SU-DHL-6 (cell line): ENCODE measurements at regions not wholly inside any gene's neighbourhood (a gene's known extent, or its start where the extent isn't known, plus 50 kb on each side); places are given as distances from the start of the nearest gene placed in this dataset.

Experiments used
- H2AFZ ChIP-seq: fragments of 200-600 bp; sonication (generic); 2 replicates; pipeline ENCODE4 v1.6.1; 2014; ENCODE audit warnings: low read depth, mild to moderate bottlenecking, moderate library complexity, mixed read lengths, antibody characterized with exemption, low read length; ENCODE audit not compliant: severe bottlenecking
- H3F3A ChIP-seq: fragments of 200-600 bp; shearing (Covaris generic); 2 replicates; pipeline ENCODE4 v1.6.0; 2016; ENCODE audit warnings: antibody characterized with exemption, mild to moderate bottlenecking; ENCODE audit not compliant: insufficient read depth
- H3K27ac ChIP-seq: fragments of 200-600 bp; sonication (generic); 2 replicates; pipeline ENCODE4 v1.5.1; 2016; ENCODE audit warnings: low read depth, mild to moderate bottlenecking, low read length, moderate library complexity, mixed read lengths
- H3K27me3 ChIP-seq: fragments of 200-600 bp; sonication (generic), shearing (Covaris generic); 2 replicates; pipeline ENCODE4 v1.6.0; 2014; ENCODE audit warnings: mild to moderate bottlenecking, low read length
- H3K36me3 ChIP-seq: fragments of 200-600 bp; sonication (generic); 2 replicates; pipeline ENCODE4 v1.6.1; 2014; ENCODE audit warnings: mild to moderate bottlenecking, low read length, mixed read lengths
- H3K4me2 ChIP-seq: fragments of 300-600, 200-600 bp; shearing (Covaris generic), sonication (generic); 2 replicates; pipeline ENCODE4 v1.6.0; 2014; ENCODE audit warnings: low read length, low read depth, mild to moderate bottlenecking; ENCODE audit not compliant: poor library complexity, severe bottlenecking
- H3K4me3 ChIP-seq: fragments of 200-600 bp; sonication (generic); 2 replicates; pipeline ENCODE4 v1.5.1; 2014; ENCODE audit warnings: antibody characterized with exemption, low read length, mild to moderate bottlenecking, mixed read lengths; ENCODE audit not compliant: insufficient read depth, poor library complexity, severe bottlenecking
- H3K79me2 ChIP-seq: fragments of 200-600 bp; sonication (generic); 2 replicates; pipeline ENCODE4 v1.6.1; 2014; ENCODE audit warnings: mild to moderate bottlenecking, low read length, moderate library complexity; ENCODE audit not compliant: insufficient read depth
- H3K9ac ChIP-seq: fragments of 200-600 bp; sonication (generic); 2 replicates; pipeline ENCODE4 v1.7.0; 2014; ENCODE audit warnings: mild to moderate bottlenecking, low read length
- H3K9me2 ChIP-seq: fragments of 200-600 bp; sonication (generic); replicated peaks from 2 replicates; pipeline ENCODE4 v1.6.1; 2014; ENCODE audit warnings: low read length; ENCODE audit not compliant: insufficient read depth
- H3K9me3 ChIP-seq: fragments of 200-600 bp; sonication (generic); 2 replicates; pipeline ENCODE4 v1.6.1; 2014; ENCODE audit warnings: low read length, mixed read lengths; ENCODE audit not compliant: insufficient read depth
- H4K20me1 ChIP-seq: fragments of 200-600 bp; sonication (generic); 2 replicates; pipeline ENCODE4 v1.6.1; 2014; ENCODE audit warnings: low read depth, mild to moderate bottlenecking, antibody characterized with exemption, low read length, moderate library complexity, mixed read lengths
- EZH2phosphoT487 ChIP-seq: fragments of 200-600 bp; sonication (generic), shearing (Covaris generic); conservative IDR thresholded peaks from 2 replicates; pipeline ENCODE4 v1.6.1; 2018; ENCODE audit warnings: mild to moderate bottlenecking, antibody characterized with exemption, low read length, moderate library complexity, mixed read lengths
- TF ChIP-seq, protein P1 (sequence below): fragments of 200-600 bp; sonication (generic); IDR thresholded peaks from one replicate; pipeline ENCODE4 v1.5.1; 2017; ENCODE audit warnings: antibody characterized with exemption, mild to moderate bottlenecking, low read length, moderate library complexity; ENCODE audit not compliant: insufficient read depth, poor library complexity, severe bottlenecking

GRCh38 chr1:105636052-105636451 is 1420.4 kb upstream of the PRMT6 start:
- Histone ChIP-seq H3K4me3 (no peak overlapping the region), H3K9me3 (no peaks in the 10 kb centered on the region), H3K27me3 (no peaks in the 10 kb centered on the region), H3K27ac (no peak overlapping the region), H3K9ac (no peak overlapping the region), H2AFZ (peak overlapping the region; percentile 75), H3K4me2 (no peak overlapping the region), H3K9me2 (no peaks in the 10 kb centered on the region), H3K79me2 (no peaks in the 10 kb centered on the region), H3F3A (no peaks in the 10 kb centered on the region), H3K36me3 (no peaks in the 10 kb centered on the region), H4K20me1 (no peaks in the 10 kb centered on the region)
- TF ChIP-seq, protein P1, sequence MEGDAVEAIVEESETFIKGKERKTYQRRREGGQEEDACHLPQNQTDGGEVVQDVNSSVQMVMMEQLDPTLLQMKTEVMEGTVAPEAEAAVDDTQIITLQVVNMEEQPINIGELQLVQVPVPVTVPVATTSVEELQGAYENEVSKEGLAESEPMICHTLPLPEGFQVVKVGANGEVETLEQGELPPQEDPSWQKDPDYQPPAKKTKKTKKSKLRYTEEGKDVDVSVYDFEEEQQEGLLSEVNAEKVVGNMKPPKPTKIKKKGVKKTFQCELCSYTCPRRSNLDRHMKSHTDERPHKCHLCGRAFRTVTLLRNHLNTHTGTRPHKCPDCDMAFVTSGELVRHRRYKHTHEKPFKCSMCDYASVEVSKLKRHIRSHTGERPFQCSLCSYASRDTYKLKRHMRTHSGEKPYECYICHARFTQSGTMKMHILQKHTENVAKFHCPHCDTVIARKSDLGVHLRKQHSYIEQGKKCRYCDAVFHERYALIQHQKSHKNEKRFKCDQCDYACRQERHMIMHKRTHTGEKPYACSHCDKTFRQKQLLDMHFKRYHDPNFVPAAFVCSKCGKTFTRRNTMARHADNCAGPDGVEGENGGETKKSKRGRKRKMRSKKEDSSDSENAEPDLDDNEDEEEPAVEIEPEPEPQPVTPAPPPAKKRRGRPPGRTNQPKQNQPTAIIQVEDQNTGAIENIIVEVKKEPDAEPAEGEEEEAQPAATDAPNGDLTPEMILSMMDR, result no peak
- no peak for TF ChIP-seq EZH2phosphoT487

DNA sequence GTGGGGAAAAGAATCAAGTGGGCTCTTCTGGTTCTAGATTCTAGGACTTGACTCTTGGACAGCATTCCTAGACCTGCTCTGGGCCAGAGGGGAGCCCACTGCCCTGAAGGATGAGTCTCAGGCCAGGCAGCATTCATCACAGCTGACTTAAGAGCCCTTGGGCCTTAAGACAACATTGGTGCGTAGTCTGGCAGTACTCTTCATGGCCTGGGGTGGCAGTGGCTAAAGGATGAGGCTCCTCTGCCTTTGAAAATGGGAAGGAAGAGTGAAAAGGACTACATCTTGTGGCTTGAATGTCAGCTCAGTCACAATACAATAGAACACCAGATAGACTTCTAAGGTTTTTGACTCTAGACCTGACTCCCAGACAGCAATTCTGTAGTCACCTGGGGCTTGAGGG is 1415.1 kb upstream of the PRMT6 start:
- Histone ChIP-seq H3K36me3 (no peaks in the 10 kb centered on the region), H3K4me3 (no peak overlapping the region), H3K27me3 (no peaks in the 10 kb centered on the region), H3K9me3 (no peaks in the 10 kb centered on the region), H3K79me2 (no peaks in the 10 kb centered on the region), H2AFZ (no peak overlapping the region), H3K27ac (no peak overlapping the region), H3K4me2 (no peak overlapping the region), H3K9me2 (no peaks in the 10 kb centered on the region), H3K9ac (no peak overlapping the region), H4K20me1 (no peaks in the 10 kb centered on the region), H3F3A (no peaks in the 10 kb centered on the region)
- TF ChIP-seq, protein P1, result no peak
- no peak for TF ChIP-seq EZH2phosphoT487

DNA sequence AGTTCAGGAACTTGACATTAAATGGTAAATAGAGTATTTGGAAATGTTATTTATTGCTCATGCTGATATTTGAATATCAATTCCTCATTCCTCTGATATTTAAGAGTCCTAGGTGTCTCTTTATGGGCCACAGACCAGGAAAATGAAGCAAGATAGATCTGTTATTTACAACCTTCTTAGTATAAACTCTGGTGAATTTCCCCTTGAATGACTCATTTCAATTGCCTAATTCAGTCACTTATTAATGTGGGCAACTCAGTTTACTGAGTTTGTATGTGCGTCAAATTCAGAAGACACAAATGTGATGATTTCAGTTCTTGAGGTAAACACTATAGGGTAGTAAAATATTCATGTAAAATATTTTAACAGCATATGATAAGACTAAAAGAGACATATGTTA is 1404.4 kb upstream of the PRMT6 start:
- Histone ChIP-seq H3F3A (no peaks in the 10 kb centered on the region), H2AFZ (no peak overlapping the region), H3K36me3 (no peaks in the 10 kb centered on the region), H3K9me2 (no peaks in the 10 kb centered on the region), H3K27me3 (no peaks in the 10 kb centered on the region), H3K9ac (no peak overlapping the region), H3K4me3 (no peak overlapping the region), H3K27ac (no peak overlapping the region), H3K79me2 (no peaks in the 10 kb centered on the region), H4K20me1 (no peaks in the 10 kb centered on the region), H3K4me2 (no peak overlapping the region), H3K9me3 (no peaks in the 10 kb centered on the region)
- TF ChIP-seq, protein P1, result no peak
- TF ChIP-seq EZH2phosphoT487, result no peak

GRCh38 chr1:105655032-105655431 is 1401.4 kb upstream of the PRMT6 start:
- Histone ChIP-seq H3K9me3 (no peaks in the 10 kb centered on the region), H3K4me2 (no peak overlapping the region), H3K4me3 (no peak overlapping the region), H3K79me2 (no peaks in the 10 kb centered on the region), H3K9me2 (no peaks in the 10 kb centered on the region), H3K9ac (no peak overlapping the region), H2AFZ (no peak overlapping the region), H4K20me1 (no peaks in the 10 kb centered on the region), H3F3A (no peaks in the 10 kb centered on the region), H3K27ac (no peak overlapping the region), H3K36me3 (no peaks in the 10 kb centered on the region), H3K27me3 (no peaks in the 10 kb centered on the region)
- TF ChIP-seq, protein P1, result no peak
- TF ChIP-seq EZH2phosphoT487, result no peak
